Lung (tissue), 11 donors: ENCODE measurements at regions not wholly inside any gene's neighbourhood (a gene's known extent, or its start where the extent isn't known, plus 50 kb on each side); places are given as distances from the start of the nearest gene placed in this dataset.

Experiments
- ATAC-seq: fragments of 200-7000 bp; cut with Tn5 transposase; one replicate; pipeline ENCODE4 v1.9.1; 2020; ENCODE audit warnings: moderate number of reproducible peaks; ENCODE audit not compliant: insufficient read depth, low FRiP score
- DNase-seq, 3 donors: peaks; one replicate each; pipeline ENCODE4 v3.0.0-alpha.2; 2013 to 2017
- H3K27ac ChIP-seq, 2 donors: one replicate each; pipeline ENCODE4 v1.5.1; 2013; ENCODE audit warnings: mild to moderate bottlenecking in 2 of 2, moderate library complexity in 2 of 2, control low read depth in 1 of 2, inconsistent platforms in 1 of 2, low read depth in 1 of 2, low read length in 1 of 2
- H3K27me3 ChIP-seq, 3 donors: one replicate each; pipeline ENCODE4 v1.5.1; 2013; ENCODE audit warnings: low read length in 2 of 3; ENCODE audit not compliant: control insufficient read depth in 3 of 3, insufficient read depth in 3 of 3
- H3K36me3 ChIP-seq, 4 donors: one replicate each; pipeline ENCODE4 v1.5.1; 2013; ENCODE audit warnings: low read length in 4 of 4, mild to moderate bottlenecking in 1 of 4, moderate library complexity in 1 of 4; ENCODE audit not compliant: control insufficient read depth in 4 of 4, insufficient read depth in 4 of 4
- H3K4me1 ChIP-seq, 5 donors: one replicate each; pipeline ENCODE4 v1.5.1; 2013; ENCODE audit warnings: low read length in 5 of 5, mild to moderate bottlenecking in 2 of 5, moderate library complexity in 1 of 5; ENCODE audit not compliant: control insufficient read depth in 5 of 5, insufficient read depth in 5 of 5
- H3K4me3 ChIP-seq: one replicate; pipeline ENCODE4 v1.5.1; 2013; ENCODE audit warnings: mild to moderate bottlenecking, control low read depth, moderate library complexity
- H3K9ac ChIP-seq, 2 donors: one replicate each; pipeline ENCODE4 v1.5.1; 2013; ENCODE audit warnings: low read length in 2 of 2, control low read depth in 1 of 2; ENCODE audit not compliant: insufficient read depth in 1 of 2
- H3K9me3 ChIP-seq, 4 donors: one replicate each; pipeline ENCODE4 v1.5.1; 2013; ENCODE audit warnings: low read length in 3 of 4, mild to moderate bottlenecking in 1 of 4, moderate library complexity in 1 of 4; ENCODE audit not compliant: control insufficient read depth in 4 of 4, insufficient read depth in 3 of 4
- WGBS, 2 donors: extraction: QIAGEN DNeasy Blood & Tissue Kit; methylation state at CpG; one replicate each; pipeline ENCODE4 v1.1.7; 2013; 5-methylcytosine and 5-hydroxymethylcytosine counted together
- TF ChIP-seq, protein P1 (sequence below): IDR thresholded peaks from 2 replicates; pipeline ENCODE4 v1.5.1; 2012; ENCODE audit warnings: mild to moderate bottlenecking; ENCODE audit errors: control extremely low read depth, extremely low read depth
- donor health status: control.
- donor health status: control.
- donor health status: Bipolar disorder and iron deficiency.
- donor health status: healthy.
- donor health status: DM: yes; HTN: yes; CAD: no.

DNA sequence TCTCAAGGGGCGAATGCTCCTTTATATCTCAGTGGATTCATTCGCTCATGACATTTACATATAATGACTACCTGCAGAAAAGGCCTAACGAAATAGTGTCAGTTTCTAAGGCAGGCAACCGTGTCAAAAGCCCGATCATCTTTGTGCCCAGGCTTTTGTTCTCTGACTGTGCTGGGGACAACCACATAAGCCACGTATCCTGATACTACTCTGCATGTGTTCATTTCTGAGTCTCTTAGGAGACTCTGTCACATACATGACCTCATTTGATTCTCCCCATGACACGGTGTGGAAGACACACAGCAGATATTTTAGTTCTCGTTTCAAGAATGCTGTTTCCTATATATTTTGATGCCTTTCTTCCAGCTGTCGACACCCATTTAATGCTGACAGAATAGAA, 598.5 kb downstream of the BNC2 start:
- Histone ChIP-seq H3K36me3 (no peaks in the 10 kb centered on the region), H3K9me3 (peaks cover 0 to 2% (median 0%) of the 10 kb centered on the region in 4 donors), H3K9ac (no peak overlapping the region), H3K4me1 (peaks cover 0 to 28% (median 2%) of the 10 kb centered on the region in 5 donors), H3K27me3 (no peaks in the 10 kb centered on the region), H3K4me3 (no peak overlapping the region), H3K27ac (no peak overlapping the region)
- TF ChIP-seq, protein P1, sequence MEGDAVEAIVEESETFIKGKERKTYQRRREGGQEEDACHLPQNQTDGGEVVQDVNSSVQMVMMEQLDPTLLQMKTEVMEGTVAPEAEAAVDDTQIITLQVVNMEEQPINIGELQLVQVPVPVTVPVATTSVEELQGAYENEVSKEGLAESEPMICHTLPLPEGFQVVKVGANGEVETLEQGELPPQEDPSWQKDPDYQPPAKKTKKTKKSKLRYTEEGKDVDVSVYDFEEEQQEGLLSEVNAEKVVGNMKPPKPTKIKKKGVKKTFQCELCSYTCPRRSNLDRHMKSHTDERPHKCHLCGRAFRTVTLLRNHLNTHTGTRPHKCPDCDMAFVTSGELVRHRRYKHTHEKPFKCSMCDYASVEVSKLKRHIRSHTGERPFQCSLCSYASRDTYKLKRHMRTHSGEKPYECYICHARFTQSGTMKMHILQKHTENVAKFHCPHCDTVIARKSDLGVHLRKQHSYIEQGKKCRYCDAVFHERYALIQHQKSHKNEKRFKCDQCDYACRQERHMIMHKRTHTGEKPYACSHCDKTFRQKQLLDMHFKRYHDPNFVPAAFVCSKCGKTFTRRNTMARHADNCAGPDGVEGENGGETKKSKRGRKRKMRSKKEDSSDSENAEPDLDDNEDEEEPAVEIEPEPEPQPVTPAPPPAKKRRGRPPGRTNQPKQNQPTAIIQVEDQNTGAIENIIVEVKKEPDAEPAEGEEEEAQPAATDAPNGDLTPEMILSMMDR, result no peak
- WGBS, 2 donors, result 85% methylated on average over 9 of the region's 9 CpGs
- ATAC-seq (no peak), DNase-seq (no peak)

DNA sequence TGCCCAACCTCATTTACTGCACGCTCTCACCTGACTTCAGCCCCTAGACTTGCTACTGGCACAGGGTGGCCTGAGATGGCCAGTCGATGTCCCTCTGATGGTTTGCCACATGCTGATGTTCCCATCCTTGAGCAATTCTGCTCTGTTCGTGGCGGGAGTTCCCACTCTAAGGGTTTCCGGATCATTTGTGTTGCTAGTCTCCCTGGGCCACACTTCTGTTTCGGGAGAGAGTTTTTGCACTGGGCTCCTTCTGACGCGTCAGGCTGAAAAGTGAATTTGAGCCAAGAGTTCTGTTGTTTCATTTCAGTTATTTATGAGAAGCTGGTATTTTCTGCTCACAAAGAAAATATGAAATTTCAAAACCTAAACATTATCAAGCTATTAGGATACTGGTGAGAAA, 597.7 kb downstream of the BNC2 start:
- 81 to 89% methylated on average over 8 of the region's 8 CpGs for WGBS, 2 donors
- no peaks in the 10 kb centered on the region for H3K36me3 ChIP-seq
- no peak overlapping the region for H3K4me3 ChIP-seq
- peaks cover 0 to 20% (median 2%) of the 10 kb centered on the region in 5 donors for H3K4me1 ChIP-seq
- no peak overlapping the region for H3K9ac ChIP-seq
- ATAC-seq, result no peak
- no peak overlapping the region for H3K27ac ChIP-seq
- no peaks in the 10 kb centered on the region for H3K27me3 ChIP-seq
- DNase-seq, result peak; percentile 29 to 86 (median 77)
- peaks cover 0 to 2% (median 0%) of the 10 kb centered on the region in 4 donors for H3K9me3 ChIP-seq
- TF ChIP-seq, protein P1, result no peak

GRCh38 chr9:16275795-16276624, 594.5 kb downstream of the BNC2 start:
- 84 to 92% methylated on average over 15 of the region's 15 CpGs for WGBS, 2 donors
- Histone ChIP-seq H3K9ac (no peak overlapping the region), H3K9me3 (peaks cover 0 to 2% (median 0%) of the 10 kb centered on the region in 4 donors), H3K27ac (no peak overlapping the region), H3K27me3 (no peaks in the 10 kb centered on the region), H3K4me1 (peaks cover 0 to 29% (median 2%) of the 10 kb centered on the region in 5 donors), H3K36me3 (no peaks in the 10 kb centered on the region), H3K4me3 (no peak overlapping the region)
- ATAC-seq (no peak), DNase-seq (no peak)
- TF ChIP-seq, protein P1, result no peak
